NT2/D1 (cell line): ENCODE measurements at regions not wholly inside any gene's neighbourhood (a gene's known extent, or its start where the extent isn't known, plus 50 kb on each side); places are given as distances from the start of the nearest gene placed in this dataset.
"Not testable (repeated sequence)": the region's sequence is repeated elsewhere in the genome, so short reads cannot be mapped to it uniquely, and the experiment has no call there.

Experiments
- DNase-seq: peaks from one replicate; pipeline ENCODE4 v3.0.0-alpha.2; 2011; ENCODE audit warnings: low read depth, low spot score
- H3K27me3 ChIP-seq: 2 replicates; pipeline ENCODE4 v1.6.0; 2011; ENCODE audit warnings: mild to moderate bottlenecking; ENCODE audit not compliant: insufficient read length, insufficient read depth
- H3K36me3 ChIP-seq: 2 replicates; pipeline ENCODE4 v1.6.1; 2011; ENCODE audit warnings: mild to moderate bottlenecking, low read length, mixed read lengths; ENCODE audit not compliant: insufficient read depth, insufficient read length
- H3K4me1 ChIP-seq: 2 replicates; pipeline ENCODE4 v1.5.1; 2011; ENCODE audit not compliant: insufficient read depth, insufficient read length
- H3K4me3 ChIP-seq: 2 replicates; pipeline ENCODE4 v1.5.1; 2011; ENCODE audit warnings: low read depth; ENCODE audit not compliant: insufficient read length
- H3K9ac ChIP-seq: 2 replicates; pipeline ENCODE4 v1.6.0; 2011; ENCODE audit warnings: low read depth; ENCODE audit not compliant: insufficient read length
- H3K9me3 ChIP-seq: 2 replicates; pipeline ENCODE4 v1.5.1; 2011; ENCODE audit warnings: mild to moderate bottlenecking, low read length; ENCODE audit not compliant: insufficient read depth
- SUZ12 ChIP-seq: IDR thresholded peaks from 2 replicates; pipeline ENCODE4 v1.6.1; 2011; ENCODE audit not compliant: insufficient read length, insufficient read depth; ENCODE audit errors: extremely low read depth
- YY1 ChIP-seq: IDR thresholded peaks from 2 replicates; pipeline ENCODE4 v1.6.1; 2011; ENCODE audit not compliant: insufficient read length, insufficient read depth
- ZNF274 ChIP-seq: IDR thresholded peaks from 2 replicates; pipeline ENCODE4 v1.6.1; 2011; ENCODE audit warnings: mild to moderate bottlenecking, low read depth, low read length

GRCh38 chrX:98263135-98263534, 1379.4 kb downstream of the RPA4 start:
- no peak overlapping the region for H3K9ac ChIP-seq
- no peaks in the 10 kb centered on the region for H3K9me3 ChIP-seq
- no peaks in the 10 kb centered on the region for H3K27me3 ChIP-seq
- H3K36me3 ChIP-seq: no peaks in the 10 kb centered on the region
- no peak overlapping the region for H3K4me3 ChIP-seq
- no peaks in the 10 kb centered on the region for H3K4me1 ChIP-seq
- no peak for TF ChIP-seq ZNF274
- TF ChIP-seq SUZ12: no peak
- TF ChIP-seq YY1: no peak
- DNase-seq: no peak

- Histone ChIP-seq H3K27me3 (no peaks in the 10 kb centered on the region), H3K9me3 (no peaks in the 10 kb centered on the region; the same call in 1 of the 2 replicates), H3K4me3 (no peak overlapping the region), H3K4me1 (no peaks in the 10 kb centered on the region), H3K9ac (no peak overlapping the region), H3K36me3 (no peaks in the 10 kb centered on the region)
- TF ChIP-seq SUZ12 (no peak), YY1 (no peak), ZNF274 (no peak)
- no peak for DNase-seq
These were observed 1406.0 kb downstream of the RPA4 start for GRCh38 chrX:98289726-98290125.

- TF ChIP-seq YY1: no peak
- no peak for TF ChIP-seq SUZ12
- TF ChIP-seq ZNF274: no peak
- no peak for DNase-seq
- H3K4me3 ChIP-seq: no peak overlapping the region
- H3K27me3 ChIP-seq: no peaks in the 10 kb centered on the region
- no peaks in the 10 kb centered on the region for H3K4me1 ChIP-seq
- H3K9ac ChIP-seq: no peak overlapping the region
- no peaks in the 10 kb centered on the region for H3K36me3 ChIP-seq
- H3K9me3 ChIP-seq: no peaks in the 10 kb centered on the region; the same call in 1 of the 2 replicates
These were observed 1410.6 kb downstream of the RPA4 start for GRCh38 chrX:98294310-98294709.

GRCh38 chrX:98296129-98296528, 1412.4 kb downstream of the RPA4 start:
- no peak overlapping the region for H3K9ac ChIP-seq
- H3K36me3 ChIP-seq: no peaks in the 10 kb centered on the region
- no peak for DNase-seq
- TF ChIP-seq ZNF274 (no peak), SUZ12 (no peak), YY1 (no peak)
- no peaks in the 10 kb centered on the region for H3K4me1 ChIP-seq
- H3K9me3 ChIP-seq: peaks cover 5% of the 10 kb centered on the region; the same call in 1 of the 2 replicates
- H3K4me3 ChIP-seq: no peak overlapping the region
- no peaks in the 10 kb centered on the region for H3K27me3 ChIP-seq

- no peak for DNase-seq
- no peak overlapping the region for H3K9ac ChIP-seq
- H3K36me3 ChIP-seq: no peaks in the 10 kb centered on the region
- H3K4me3 ChIP-seq: no peak overlapping the region
- H3K4me1 ChIP-seq: no peaks in the 10 kb centered on the region
- TF ChIP-seq ZNF274 (no peak), YY1 (no peak), SUZ12 (no peak)
- H3K27me3 ChIP-seq: no peaks in the 10 kb centered on the region
- H3K9me3 ChIP-seq: peaks cover 5% of the 10 kb centered on the region; the same call in 1 of the 2 replicates
These were observed 1416.1 kb downstream of the RPA4 start for GRCh38 chrX:98299785-98300184.

GRCh38 chrX:98300536-98300935, 1416.8 kb downstream of the RPA4 start:
- H3K4me3 ChIP-seq, H3K9me3 ChIP-seq, H3K4me1 ChIP-seq, H3K9ac ChIP-seq, H3K36me3 ChIP-seq, H3K27me3 ChIP-seq, DNase-seq: not testable (repeated sequence)

GRCh38 chrX:98331407-98331806, 1447.7 kb downstream of the RPA4 start:
- no peaks in the 10 kb centered on the region for H3K36me3 ChIP-seq
- H3K4me3 ChIP-seq: no peak overlapping the region
- no peak overlapping the region for H3K9ac ChIP-seq
- no peaks in the 10 kb centered on the region for H3K4me1 ChIP-seq
- no peaks in the 10 kb centered on the region for H3K9me3 ChIP-seq
- no peaks in the 10 kb centered on the region for H3K27me3 ChIP-seq
- TF ChIP-seq SUZ12: no peak
- TF ChIP-seq YY1: no peak
- no peak for TF ChIP-seq ZNF274
- DNase-seq: no peak

- Histone ChIP-seq H3K9ac (no peak overlapping the region), H3K4me1 (no peaks in the 10 kb centered on the region), H3K36me3 (no peaks in the 10 kb centered on the region), H3K9me3 (peaks cover 10% of the 10 kb centered on the region; the same call in 1 of the 2 replicates), H3K4me3 (no peak overlapping the region), H3K27me3 (no peaks in the 10 kb centered on the region)
- no peak for TF ChIP-seq ZNF274
- no peak for DNase-seq
These were observed 1454.8 kb downstream of the RPA4 start for GRCh38 chrX:98338544-98338943.
